ENCODE measurements at regions not wholly inside any gene's neighbourhood (a gene's known extent, or its start where the extent isn't known, plus 50 kb on each side); places are given as distances from the start of the nearest gene placed in this dataset.
"Not testable (repeated sequence)": the region's sequence is repeated elsewhere in the genome, so short reads cannot be mapped to it uniquely, and the experiment has no call there.

- no peak for DNase-seq (ENCODE audit: low spot score)
Measured at GRCh38 chr13:89214185-89214584, 1543.0 kb downstream of the SLITRK5 start.

GRCh38 chr13:89215319-89215718, 1544.1 kb downstream of the SLITRK5 start:
- not testable (repeated sequence) for DNase-seq (ENCODE audit: low spot score)

- DNase-seq (ENCODE audit: low spot score) = no peak
Measured at GRCh38 chr13:89217813-89218212, 1546.6 kb downstream of the SLITRK5 start.

GRCh38 chr13:89221557-89222158, 1550.5 kb downstream of the SLITRK5 start:
- DNase-seq (ENCODE audit: low spot score) = no peak

- DNase-seq (ENCODE audit: low spot score) = no peak
Measured at GRCh38 chr13:89227356-89227755, 1556.2 kb downstream of the SLITRK5 start.

GRCh38 chr13:89238496-89238895, 1567.3 kb downstream of the SLITRK5 start:
- no peak for DNase-seq (ENCODE audit: low spot score)

GRCh38 chr13:89239361-89240127, 1568.4 kb downstream of the SLITRK5 start:
- no peak for DNase-seq (ENCODE audit: low spot score)

- DNase-seq (ENCODE audit: low spot score) = no peak
Measured at GRCh38 chr13:89255844-89256406, 1584.8 kb downstream of the SLITRK5 start.

GRCh38 chr13:89267734-89268133, 1596.6 kb downstream of the SLITRK5 start:
- DNase-seq (ENCODE audit: low spot score) = no peak

GRCh38 chr13:89269737-89270136, 1598.6 kb downstream of the SLITRK5 start:
- DNase-seq (ENCODE audit: low spot score) = no peak

GRCh38 chr13:89270736-89271135, 1599.6 kb downstream of the SLITRK5 start:
- no peak for DNase-seq (ENCODE audit: low spot score)

- DNase-seq (ENCODE audit: low spot score) = no peak
Measured at GRCh38 chr13:89279374-89279773, 1608.2 kb downstream of the SLITRK5 start.

GRCh38 chr13:89281331-89281730, 1610.2 kb downstream of the SLITRK5 start:
- no peak for DNase-seq (ENCODE audit: low spot score)

GRCh38 chr13:89282241-89282640, 1611.1 kb downstream of the SLITRK5 start:
- DNase-seq (ENCODE audit: low spot score) = no peak

GRCh38 chr13:89287381-89287780, 1616.2 kb downstream of the SLITRK5 start:
- DNase-seq (ENCODE audit: low spot score) = no peak

- DNase-seq (ENCODE audit: low spot score) = no peak
Measured at GRCh38 chr13:89294115-89294867, 1623.1 kb downstream of the SLITRK5 start.

GRCh38 chr13:89307278-89307677, 1636.1 kb downstream of the SLITRK5 start:
- DNase-seq (ENCODE audit: low spot score) = no peak

GRCh38 chr13:89310943-89311672, 1639.9 kb downstream of the SLITRK5 start:
- no peak for DNase-seq (ENCODE audit: low spot score)

GRCh38 chr13:89315287-89315686, 1644.1 kb downstream of the SLITRK5 start:
- no peak for DNase-seq (ENCODE audit: low spot score)

GRCh38 chr13:89322466-89322865, 1651.3 kb downstream of the SLITRK5 start:
- no peak for DNase-seq (ENCODE audit: low spot score)

- DNase-seq (ENCODE audit: low spot score) = no peak
Measured at GRCh38 chr13:89324582-89324981, 1653.4 kb downstream of the SLITRK5 start.

GRCh38 chr13:89343165-89343564, 1672.0 kb downstream of the SLITRK5 start:
- DNase-seq (ENCODE audit: low spot score) = no peak
